ENCODE measurements at regions not wholly inside any gene's neighbourhood (a gene's known extent, or its start where the extent isn't known, plus 50 kb on each side); places are given as distances from the start of the nearest gene placed in this dataset.

GRCh38 chr6:142633317-142633716 lies 311.7 kb downstream of the HIVEP2 start:
- no peak for DNase-seq (ENCODE audit: extremely low read depth, low read depth)
- no peak for TF ChIP-seq CTCF (IDR thresholded peaks at IDR 0.05; ENCODE audit: low read depth, low read length)

- DNase-seq (ENCODE audit: extremely low read depth, low read depth): no peak
- TF ChIP-seq CTCF (IDR thresholded peaks at IDR 0.05; ENCODE audit: low read depth, low read length): no peak
Observed at GRCh38 chr6:142635130-142635529, 309.8 kb downstream of the HIVEP2 start.

GRCh38 chr6:142637624-142638351 lies 307.2 kb downstream of the HIVEP2 start:
- TF ChIP-seq CTCF (IDR thresholded peaks at IDR 0.05; ENCODE audit: low read depth, low read length): no peak
- DNase-seq (ENCODE audit: extremely low read depth, low read depth): no peak

- TF ChIP-seq CTCF (IDR thresholded peaks at IDR 0.05; ENCODE audit: low read depth, low read length): no peak
- no peak for DNase-seq (ENCODE audit: extremely low read depth, low read depth)
Observed at GRCh38 chr6:142642651-142643050, 302.3 kb downstream of the HIVEP2 start.

GRCh38 chr6:142644866-142645265 lies 300.1 kb downstream of the HIVEP2 start:
- DNase-seq (ENCODE audit: extremely low read depth, low read depth): no peak
- TF ChIP-seq CTCF (IDR thresholded peaks at IDR 0.05; ENCODE audit: low read depth, low read length): no peak

GRCh38 chr6:142645663-142646062 lies 299.3 kb downstream of the HIVEP2 start:
- no peak for TF ChIP-seq CTCF (IDR thresholded peaks at IDR 0.05; ENCODE audit: low read depth, low read length)
- no peak for DNase-seq (ENCODE audit: extremely low read depth, low read depth)

GRCh38 chr6:142647449-142648035 lies 297.4 kb downstream of the HIVEP2 start:
- no peak for TF ChIP-seq CTCF (IDR thresholded peaks at IDR 0.05; ENCODE audit: low read depth, low read length)
- DNase-seq (ENCODE audit: extremely low read depth, low read depth): no peak

Data from AG09319 (cell line).